SKM-1 (cell line): ENCODE measurements at regions not wholly inside any gene's neighbourhood (a gene's known extent, or its start where the extent isn't known, plus 50 kb on each side); places are given as distances from the start of the nearest gene placed in this dataset.
"Not testable (repeated sequence)": the region's sequence is repeated elsewhere in the genome, so short reads cannot be mapped to it uniquely, and the experiment has no call there.

Source experiments
- DNase-seq: peaks from one replicate; lab custom pipeline; 2025; ENCODE audit not compliant: unreplicated experiment; lab: John Stamatoyannopoulos, UW

- DNase-seq = no peak
Measured at GRCh38 chr4:87716371-87717265, 66.5 kb downstream of the DMP1 start.

- no peak for DNase-seq
Measured at GRCh38 chr4:87717276-87718031, 67.4 kb downstream of the DMP1 start.

GRCh38 chr4:87718217-87718835 is 68.2 kb downstream of the DMP1 start:
- no peak for DNase-seq

GRCh38 chr4:87720094-87720691 is 70.1 kb downstream of the DMP1 start:
- no peak for DNase-seq

GRCh38 chr4:87725287-87725686 is 74.1 kb upstream of the IBSP start:
- not testable (repeated sequence) for DNase-seq

GRCh38 chr4:87732033-87732765 is 67.2 kb upstream of the IBSP start:
- peak; percentile 68 for DNase-seq

- DNase-seq = no peak
Measured at GRCh38 chr4:87734084-87734483, 65.3 kb upstream of the IBSP start.

GRCh38 chr4:87734936-87735335 is 64.4 kb upstream of the IBSP start:
- no peak for DNase-seq

GRCh38 chr4:87738483-87738882 is 60.9 kb upstream of the IBSP start:
- no peak for DNase-seq

- DNase-seq = no peak
Measured at GRCh38 chr4:87739494-87739893, 59.9 kb upstream of the IBSP start.

GRCh38 chr4:87745064-87745807 is 54.1 kb upstream of the IBSP start:
- no peak for DNase-seq

GRCh38 chr4:87746001-87746400 is 53.4 kb upstream of the IBSP start:
- DNase-seq = no peak
